ENCODE measurements at regions not wholly inside any gene's neighbourhood (a gene's known extent, or its start where the extent isn't known, plus 50 kb on each side); places are given as distances from the start of the nearest gene placed in this dataset.

- no TSS peak for BruUV-seq (replicated peaks)
- H3K9ac ChIP-seq (ENCODE audit: insufficient read depth, low read depth, low read length), result no peak overlapping the region
- no peak overlapping the region for H3K4me2 ChIP-seq (ENCODE audit: low read depth, low read length)
- WGBS (ENCODE audit: low lambda C conversion rate), result 2% methylated on average over 6 of the region's 6 CpGs
- H3K9me3 ChIP-seq (ENCODE audit: low read length), result peaks cover 12% of the 10 kb centered on the region
- intact Hi-C loops (cut with micrococcal nuclease; ENCODE audit: unreplicated experiment) (no loop called here), in situ Hi-C loops (cut with HindIII; ENCODE audit: extremely low pct_ligation_motif_present, low pct_unique_long_range_greater_than_20kb) (no loop called here)
- H3K27ac ChIP-seq (ENCODE audit: extremely low read length, insufficient read depth, low read length), result no peak overlapping the region
- no peaks in the 10 kb centered on the region; a peak in 1 of 5 replicates for H3K27me3 ChIP-seq (ENCODE audit: control insufficient read depth in 1 of 2, insufficient read depth in 2 of 2, low read length in 2 of 2)
- DNase-seq (ENCODE audit: low spot score) (no peak), FAIRE-seq (no peak), ATAC-seq (no peak)
- no peaks in the 10 kb centered on the region for H3K36me3 ChIP-seq (replicated peaks in 1 of 2; ENCODE audit: control insufficient read depth in 1 of 2, insufficient read depth in 2 of 2, low read length in 2 of 2)
- H2AFZ ChIP-seq (ENCODE audit: low read length), result no peak overlapping the region
- H3K79me2 ChIP-seq (ENCODE audit: insufficient read depth, low read length), result no peaks in the 10 kb centered on the region
- H4K20me1 ChIP-seq (ENCODE audit: insufficient read depth, low read length), result no peaks in the 10 kb centered on the region
- TF ChIP-seq ZNF431 (CRISPR knock-in tag; IDR thresholded peaks at IDR 0.05; ENCODE audit: borderline replicate concordance, low read depth), result no peak
- no peak for TF ChIP-seq MZF1 (CRISPR knock-in tag; IDR thresholded peaks at IDR 0.05; ENCODE audit: borderline replicate concordance)
- TF ChIP-seq ZNF337 (CRISPR knock-in tag; IDR thresholded peaks at IDR 0.05; ENCODE audit: borderline replicate concordance, low read depth), result no peak
- TF ChIP-seq JUNB (CRISPR knock-in tag; IDR thresholded peaks at IDR 0.05; ENCODE audit: borderline replicate concordance), result no peak
- TF ChIP-seq ARNT2 (CRISPR knock-in tag; IDR thresholded peaks at IDR 0.05; ENCODE audit: low read depth), result no peak
- no peak for TF ChIP-seq AKAP8 (CRISPR knock-in tag; IDR thresholded peaks at IDR 0.05)
- TF ChIP-seq ZNF773 (CRISPR knock-in tag; IDR thresholded peaks at IDR 0.05; ENCODE audit: borderline replicate concordance), result no peak
- TF ChIP-seq KLF15 (CRISPR knock-in tag; IDR thresholded peaks at IDR 0.05; ENCODE audit: borderline replicate concordance), result no peak
- no peak for TF ChIP-seq KDM5A (IDR thresholded peaks at IDR 0.05; ENCODE audit: borderline replicate concordance, low read length)
- no peak for TF ChIP-seq SRSF1 (optimal IDR thresholded peaks at IDR 0.05; ENCODE audit: low read depth, low read length)
- no peak for TF ChIP-seq SIX4 (CRISPR knock-in tag; IDR thresholded peaks at IDR 0.05)
- TF ChIP-seq DMTF1 (CRISPR knock-in tag; IDR thresholded peaks at IDR 0.05), result no peak
- TF ChIP-seq NBN (conservative IDR thresholded peaks at IDR 0.05), result no peak
- no peak for TF ChIP-seq CSRNP2 (CRISPR knock-in tag; conservative IDR thresholded peaks at IDR 0.05; ENCODE audit: low read depth)
- TF ChIP-seq ZNF616 (CRISPR knock-in tag; IDR thresholded peaks at IDR 0.05; ENCODE audit: low read depth), result no peak
- ChIA-PET POLR2A (no interaction called here), CTCF (ENCODE audit: low intra/inter-chr PET ratio, low total read pairs) (no interaction called here)
- no peak overlapping the region for H3K4me3 ChIP-seq (replicated peaks in 1 of 3; ENCODE audit: insufficient read depth in 1 of 3, low read depth in 2 of 3, low read length in 3 of 3)
- H3K4me1 ChIP-seq (ENCODE audit: insufficient read depth, low read length), result no peaks in the 10 kb centered on the region
These were observed 757.2 kb downstream of the GALR1 start for GRCh38 chr18:78006774-78007260.

Data from HepG2 (cell line).